NT2/D1 (cell line): ENCODE measurements at regions not wholly inside any gene's neighbourhood (a gene's known extent, or its start where the extent isn't known, plus 50 kb on each side); places are given as distances from the start of the nearest gene placed in this dataset.

Experiments used
- SUZ12 ChIP-seq: IDR thresholded peaks from 2 replicates; pipeline ENCODE4 v1.6.1; 2011; ENCODE audit not compliant: insufficient read length, insufficient read depth; ENCODE audit errors: extremely low read depth
- YY1 ChIP-seq: IDR thresholded peaks from 2 replicates; pipeline ENCODE4 v1.6.1; 2011; ENCODE audit not compliant: insufficient read length, insufficient read depth
- ZNF274 ChIP-seq: IDR thresholded peaks from 2 replicates; pipeline ENCODE4 v1.6.1; 2011; ENCODE audit warnings: mild to moderate bottlenecking, low read depth, low read length

- TF ChIP-seq YY1 = no peak
- no peak for TF ChIP-seq SUZ12
- TF ChIP-seq ZNF274 = no peak
Measured at GRCh38 chr2:57563015-57563414, 483.6 kb upstream of the VRK2 start.
